HCT116 (cell line): ENCODE measurements at regions not wholly inside any gene's neighbourhood (a gene's known extent, or its start where the extent isn't known, plus 50 kb on each side); places are given as distances from the start of the nearest gene placed in this dataset.

ENCODE experiments used
- ATAC-seq: fragments of 200-7000 bp; cut with Tn5 transposase; 2 replicates; pipeline ENCODE4 v1.9.1; 2020; ENCODE audit warnings: mild to moderate bottlenecking, moderate library complexity
- BruUV-seq: library from RNA; stranded (reverse); fragments of 400-500 nt; replicated peaks from 2 replicates; lab custom pipeline; 2021; lab: Mats Ljungman, UMichigan
- CTCF ChIA-PET: fragments of 300-600 bp; sonication (Branson Sonifier 250); formaldehyde crosslinking; loops from one replicate; lab custom pipeline; 2021; ENCODE audit warnings: antibody characterized with exemption; lab: Charles Lee
- POLR2A ChIA-PET: fragments of 300-600, 350-600 bp; sonication (Branson Sonifier 250); formaldehyde crosslinking; loops from one replicate; lab custom pipeline; 2021; ENCODE audit warnings: antibody characterized with exemption; lab: Charles Lee
- RAD21 ChIA-PET, 2 experiments: fragments of 300-600 bp; sonication (Branson Sonifier 250); formaldehyde crosslinking; loops; one replicate each; lab custom pipeline; 2023; ENCODE audit warnings: low total read pairs in 2 of 2; ENCODE audit not compliant: uncharacterized antibody in 2 of 2, unreplicated experiment in 2 of 2, low non-redundant PET in 1 of 2; lab: Charles Lee
- DNase-seq: peaks from one replicate; pipeline ENCODE4 v3.0.0-alpha.2; 2010; ENCODE audit warnings: low read depth, low spot score
- H2AFZ ChIP-seq: fragments of 200-600 bp; shearing (Covaris generic), sonication (generic); 2 replicates; pipeline ENCODE4 v1.6.1; 2017; ENCODE audit warnings: low read depth, mixed run types, mixed read lengths, antibody characterized with exemption, low read length; ENCODE audit not compliant: poor library complexity, severe bottlenecking
- H3K27ac ChIP-seq: 2 replicates; pipeline ENCODE4 v1.5.1; 2012; ENCODE audit warnings: low read depth, low read length
- H3K27me3 ChIP-seq: fragments of 200-600 bp; sonication (generic); 2 replicates; pipeline ENCODE4 v1.6.1; 2016; ENCODE audit warnings: mixed run types, low read length, mixed read lengths; ENCODE audit not compliant: insufficient read depth
- H3K36me3 ChIP-seq, 2 experiments: fragments of 200-500 bp in 1 of 2; fragments of 200-600 bp in 1 of 2; sonication (Bioruptor generic) in 1 of 2; sonication (generic) in 1 of 2; 2 replicates each; pipeline versions ENCODE4 v1.5.1 to v1.6.1; 2014 to 2016; ENCODE audit warnings: low read length in 2 of 2, inconsistent platforms in 1 of 2, mixed read lengths in 1 of 2, mixed run types in 1 of 2; ENCODE audit not compliant: insufficient read depth in 2 of 2, control insufficient read depth in 1 of 2
- H3K4me1 ChIP-seq, 2 experiments: fragments of 200-600 bp in 1 of 2; sonication (generic) in 1 of 2; 2 replicates each; pipeline versions ENCODE4 v1.5.1 to v1.6.1; 2012 to 2017; ENCODE audit warnings: low read length in 2 of 2, inconsistent platforms in 1 of 2, mild to moderate bottlenecking in 1 of 2, mixed read lengths in 1 of 2, mixed run types in 1 of 2, moderate library complexity in 1 of 2; ENCODE audit not compliant: insufficient read depth in 2 of 2, control insufficient read depth in 1 of 2
- H3K4me2 ChIP-seq: fragments of 200-600 bp; sonication (generic); 2 replicates; pipeline ENCODE4 v1.6.1; 2017; ENCODE audit warnings: mixed run types, low read length, mixed read lengths
- H3K4me3 ChIP-seq, 2 experiments: fragments of 200-600 bp in 1 of 2; sonication (generic) in 1 of 2; replicated peaks in 1 of 2; 2 replicates each; pipeline ENCODE4 v1.5.1; 2011 to 2016; ENCODE audit warnings: low read length in 2 of 2, control low read depth in 1 of 2, low read depth in 1 of 2, mild to moderate bottlenecking in 1 of 2, mixed read lengths in 1 of 2, mixed run types in 1 of 2
- H3K79me2 ChIP-seq: fragments of 200-600 bp; sonication (generic); 2 replicates; pipeline ENCODE4 v1.6.1; 2017; ENCODE audit warnings: mild to moderate bottlenecking, mixed run types, low read length, moderate library complexity, mixed read lengths; ENCODE audit not compliant: insufficient read depth
- H3K9ac ChIP-seq: fragments of 200-600 bp; sonication (generic); 2 replicates; pipeline ENCODE4 v1.6.1; 2016; ENCODE audit warnings: low read length, mixed read lengths
- H3K9me2 ChIP-seq: fragments of 200-600 bp; sonication (generic), shearing (Covaris generic); 2 replicates; pipeline ENCODE4 v1.6.1; 2017; ENCODE audit warnings: mixed run types, mild to moderate bottlenecking, moderate library complexity; ENCODE audit not compliant: insufficient read depth
- H3K9me3 ChIP-seq, 2 experiments: fragments of 200-500 bp in 1 of 2; fragments of 200-600 bp in 1 of 2; sonication (Bioruptor generic) in 1 of 2; sonication (generic) in 1 of 2; 2 replicates each; pipeline ENCODE4 v1.6.1; 2014 to 2017; ENCODE audit warnings: low read length in 2 of 2, mixed read lengths in 2 of 2, inconsistent platforms in 1 of 2, low read depth in 1 of 2, mild to moderate bottlenecking in 1 of 2, mixed run types in 1 of 2, moderate library complexity in 1 of 2; ENCODE audit not compliant: control insufficient read depth in 1 of 2, insufficient read depth in 1 of 2
- H4K20me1 ChIP-seq: fragments of 200-600 bp; sonication (generic), shearing (Covaris generic); 2 replicates; pipeline ENCODE4 v1.6.1; 2017; ENCODE audit warnings: mixed run types, mild to moderate bottlenecking, moderate library complexity; ENCODE audit not compliant: insufficient read depth
- CBX3 ChIP-seq: IDR thresholded peaks from 2 replicates; pipeline ENCODE4 v1.6.1; 2012; ENCODE audit warnings: low read depth
- EGR1 ChIP-seq: IDR thresholded peaks from 2 replicates; pipeline ENCODE4 v1.6.1; 2012; ENCODE audit warnings: low read depth
- EZH2phosphoT487 ChIP-seq: fragments of 200-600 bp; IDR thresholded peaks from 2 replicates; pipeline ENCODE4 v1.6.1; 2018; ENCODE audit warnings: antibody characterized with exemption, borderline replicate concordance
- SP1 ChIP-seq: IDR thresholded peaks from 2 replicates; pipeline ENCODE4 v1.6.1; 2012; ENCODE audit warnings: low read depth
- TCF7L2 ChIP-seq: IDR thresholded peaks from 2 replicates; pipeline ENCODE4 v1.7.0; 2011; ENCODE audit warnings: borderline replicate concordance, inconsistent platforms; ENCODE audit not compliant: insufficient read depth, insufficient read length; ENCODE audit errors: extremely low read depth
- intact Hi-C: fragments of 100-400 bp; cut with micrococcal nuclease; formaldehyde crosslinking; loops from 2 replicates; pipeline ENCODE4 v1.10.0; 2022
- TF ChIP-seq, protein P1 (sequence below), 3 experiments: fragments of 200-600 bp in 1 of 3; sonication (generic) in 1 of 3; IDR thresholded peaks in 2 of 3; conservative IDR thresholded peaks in 1 of 3; 2 replicates each; pipeline ENCODE4 v1.5.1; 2012 to 2017; ENCODE audit warnings: low read depth in 2 of 3, low read length in 2 of 3, antibody characterized with exemption in 1 of 3, borderline replicate concordance in 1 of 3, control low read depth in 1 of 3, mild to moderate bottlenecking in 1 of 3, mixed read lengths in 1 of 3, mixed run types in 1 of 3, moderate library complexity in 1 of 3; ENCODE audit not compliant: insufficient read depth in 1 of 3
- TF ChIP-seq, protein P2 (sequence below): IDR thresholded peaks from 2 replicates; pipeline ENCODE4 v1.6.1; 2012

DNA sequence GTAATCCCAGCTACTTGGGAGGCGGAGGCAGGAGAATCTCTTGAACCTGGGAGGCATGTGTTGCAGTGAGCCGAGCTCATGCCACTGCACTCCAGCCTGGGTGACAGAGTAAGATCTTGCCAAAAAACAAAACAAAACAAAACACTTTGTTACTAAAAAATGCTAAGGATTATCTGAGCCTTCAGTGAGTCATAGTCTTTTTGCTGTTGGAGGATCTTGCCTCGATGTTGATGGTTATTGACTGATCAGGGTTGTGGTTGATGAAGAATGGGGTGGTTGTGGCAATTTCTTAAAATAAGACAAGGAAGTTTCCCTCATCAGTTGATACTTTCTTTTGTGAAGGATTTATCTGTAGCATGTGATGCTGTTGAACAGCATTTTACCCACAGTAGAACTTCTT is 196.8 kb upstream of the HDDC2 start (continued):
- TF ChIP-seq EZH2phosphoT487 (no peak), CBX3 (no peak)
- TF ChIP-seq, all 23 proteins: peak for 0

DNA sequence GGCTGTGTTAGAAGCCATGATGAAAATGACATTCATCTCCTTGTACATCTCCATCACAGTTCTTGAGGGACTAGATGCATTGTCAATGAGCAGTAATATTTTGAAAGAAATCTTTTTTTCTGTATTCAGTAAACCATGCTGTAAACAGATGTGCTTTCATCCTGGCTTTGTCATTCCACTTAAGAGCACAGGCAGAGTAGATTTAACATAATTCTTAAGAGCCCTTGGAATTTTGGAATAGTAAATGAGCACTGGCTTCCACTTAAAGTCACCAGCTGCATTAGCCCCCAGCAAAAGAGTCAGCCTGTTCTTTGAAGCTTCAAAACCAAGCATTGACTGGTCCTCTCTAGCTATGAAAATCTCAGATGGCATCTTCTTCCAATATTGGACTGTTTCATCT is 197.8 kb upstream of the HDDC2 start:
- RAD21 ChIA-PET, result no interaction called here
- TF ChIP-seq TCF7L2 (no peak), SP1 (no peak), EGR1 (no peak)
- TF ChIP-seq, protein P1, sequence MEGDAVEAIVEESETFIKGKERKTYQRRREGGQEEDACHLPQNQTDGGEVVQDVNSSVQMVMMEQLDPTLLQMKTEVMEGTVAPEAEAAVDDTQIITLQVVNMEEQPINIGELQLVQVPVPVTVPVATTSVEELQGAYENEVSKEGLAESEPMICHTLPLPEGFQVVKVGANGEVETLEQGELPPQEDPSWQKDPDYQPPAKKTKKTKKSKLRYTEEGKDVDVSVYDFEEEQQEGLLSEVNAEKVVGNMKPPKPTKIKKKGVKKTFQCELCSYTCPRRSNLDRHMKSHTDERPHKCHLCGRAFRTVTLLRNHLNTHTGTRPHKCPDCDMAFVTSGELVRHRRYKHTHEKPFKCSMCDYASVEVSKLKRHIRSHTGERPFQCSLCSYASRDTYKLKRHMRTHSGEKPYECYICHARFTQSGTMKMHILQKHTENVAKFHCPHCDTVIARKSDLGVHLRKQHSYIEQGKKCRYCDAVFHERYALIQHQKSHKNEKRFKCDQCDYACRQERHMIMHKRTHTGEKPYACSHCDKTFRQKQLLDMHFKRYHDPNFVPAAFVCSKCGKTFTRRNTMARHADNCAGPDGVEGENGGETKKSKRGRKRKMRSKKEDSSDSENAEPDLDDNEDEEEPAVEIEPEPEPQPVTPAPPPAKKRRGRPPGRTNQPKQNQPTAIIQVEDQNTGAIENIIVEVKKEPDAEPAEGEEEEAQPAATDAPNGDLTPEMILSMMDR (IDR thresholded peaks at IDR 0.05 in 2 of 3, conservative IDR thresholded peaks at IDR 0.05 in 1 of 3; ENCODE audit: borderline replicate concordance in 1 of 3, insufficient read depth in 1 of 3, low read depth in 2 of 3, low read length in 2 of 3), result no peak
- TF ChIP-seq, protein P2, sequence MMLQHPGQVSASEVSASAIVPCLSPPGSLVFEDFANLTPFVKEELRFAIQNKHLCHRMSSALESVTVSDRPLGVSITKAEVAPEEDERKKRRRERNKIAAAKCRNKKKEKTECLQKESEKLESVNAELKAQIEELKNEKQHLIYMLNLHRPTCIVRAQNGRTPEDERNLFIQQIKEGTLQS, result no peak
- Histone ChIP-seq H2AFZ (no peak overlapping the region), H3K4me1 (no peaks in the 10 kb centered on the region), H3K27ac (no peak overlapping the region), H3K4me3 (no peak overlapping the region), H3K9me3 (no peaks in the 10 kb centered on the region), H4K20me1 (no peaks in the 10 kb centered on the region), H3K4me2 (no peak overlapping the region), H3K79me2 (no peaks in the 10 kb centered on the region), H3K36me3 (no peaks in the 10 kb centered on the region), H3K27me3 (peaks cover 54% of the 10 kb centered on the region), H3K9ac (no peak overlapping the region), H3K9me2 (no peaks in the 10 kb centered on the region)
- intact Hi-C loops, result no loop called here
- BruUV-seq, result no TSS peak
- POLR2A ChIA-PET, result no interaction called here
- ATAC-seq (no peak), DNase-seq (no peak)
- CTCF ChIA-PET, result no interaction called here
